Peyer's patch (tissue), 4 donors: ENCODE measurements at regions not wholly inside any gene's neighbourhood (a gene's known extent, or its start where the extent isn't known, plus 50 kb on each side); places are given as distances from the start of the nearest gene placed in this dataset.

Experiments used
- DNase-seq, 3 donors: peaks; one replicate each; pipeline ENCODE4 v3.0.0-alpha.2; 2017 to 2019
- H3K27ac ChIP-seq, 4 donors: fragments of 200-600 bp; sonication (generic); one replicate each; pipeline ENCODE4 v1.5.1; 2016 to 2019
- H3K27me3 ChIP-seq, 2 donors: fragments of 200-600 bp; sonication (generic); one replicate each; pipeline ENCODE4 v1.5.1; 2019
- H3K36me3 ChIP-seq, 3 donors: fragments of 200-600 bp; sonication (generic); one replicate each; pipeline ENCODE4 v1.5.1; 2016 to 2019
- H3K4me1 ChIP-seq, 4 donors: fragments of 200-600 bp; sonication (generic); one replicate each; pipeline ENCODE4 v1.5.1; 2016 to 2019
- H3K4me3 ChIP-seq, 4 donors: fragments of 200-600 bp; sonication (generic); 1 replicate in 3 of 4; 2 replicates in 1 of 4; pipeline ENCODE4 v1.5.1; 2016 to 2019; ENCODE audit warnings: mild to moderate bottlenecking in 1 of 4
- H3K9me3 ChIP-seq, 4 donors: fragments of 200-600 bp; sonication (generic); one replicate each; pipeline ENCODE4 v1.5.1; 2016 to 2019; ENCODE audit warnings: mild to moderate bottlenecking in 1 of 4
- POLR2A ChIP-seq, 2 donors: fragments of 450-650 bp; IDR thresholded peaks; one replicate each; pipeline ENCODE4 v1.5.1; 2017; ENCODE audit warnings: antibody characterized with exemption in 2 of 2, mild to moderate bottlenecking in 2 of 2, moderate library complexity in 2 of 2
- TF ChIP-seq, protein P1 (sequence below), 6 experiments: fragments of 450-650 bp in 4 of 6; fragments of 200-600 bp in 2 of 6; sonication (generic) in 1 of 6; IDR thresholded peaks; one replicate each; pipeline ENCODE4 v1.5.1; 2017 to 2019; ENCODE audit warnings: antibody characterized with exemption in 6 of 6, mild to moderate bottlenecking in 3 of 6, moderate library complexity in 1 of 6

- Histone ChIP-seq H3K27ac (no peak overlapping the region), H3K27me3 (no peaks in the 10 kb centered on the region), H3K36me3 (no peaks in the 10 kb centered on the region), H3K9me3 (no peaks in the 10 kb centered on the region), H3K4me1 (peaks cover 0 to 7% (median 0%) of the 10 kb centered on the region in 4 donors), H3K4me3 (no peak overlapping the region)
- TF ChIP-seq, protein P1, sequence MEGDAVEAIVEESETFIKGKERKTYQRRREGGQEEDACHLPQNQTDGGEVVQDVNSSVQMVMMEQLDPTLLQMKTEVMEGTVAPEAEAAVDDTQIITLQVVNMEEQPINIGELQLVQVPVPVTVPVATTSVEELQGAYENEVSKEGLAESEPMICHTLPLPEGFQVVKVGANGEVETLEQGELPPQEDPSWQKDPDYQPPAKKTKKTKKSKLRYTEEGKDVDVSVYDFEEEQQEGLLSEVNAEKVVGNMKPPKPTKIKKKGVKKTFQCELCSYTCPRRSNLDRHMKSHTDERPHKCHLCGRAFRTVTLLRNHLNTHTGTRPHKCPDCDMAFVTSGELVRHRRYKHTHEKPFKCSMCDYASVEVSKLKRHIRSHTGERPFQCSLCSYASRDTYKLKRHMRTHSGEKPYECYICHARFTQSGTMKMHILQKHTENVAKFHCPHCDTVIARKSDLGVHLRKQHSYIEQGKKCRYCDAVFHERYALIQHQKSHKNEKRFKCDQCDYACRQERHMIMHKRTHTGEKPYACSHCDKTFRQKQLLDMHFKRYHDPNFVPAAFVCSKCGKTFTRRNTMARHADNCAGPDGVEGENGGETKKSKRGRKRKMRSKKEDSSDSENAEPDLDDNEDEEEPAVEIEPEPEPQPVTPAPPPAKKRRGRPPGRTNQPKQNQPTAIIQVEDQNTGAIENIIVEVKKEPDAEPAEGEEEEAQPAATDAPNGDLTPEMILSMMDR (IDR thresholded peaks at IDR 0.05): no peak
- TF ChIP-seq POLR2A (IDR thresholded peaks at IDR 0.05): no peak
- DNase-seq: no peak
Observed at GRCh38 chr1:101108111-101108500, 82.5 kb upstream of the DPH5 start.

GRCh38 chr1:101107496-101108110 is 82.0 kb upstream of the DPH5 start:
- Histone ChIP-seq H3K27ac (no peak overlapping the region), H3K4me1 (peaks cover 0 to 7% (median 0%) of the 10 kb centered on the region in 4 donors), H3K9me3 (no peaks in the 10 kb centered on the region), H3K27me3 (no peaks in the 10 kb centered on the region), H3K36me3 (no peaks in the 10 kb centered on the region), H3K4me3 (no peak overlapping the region)
- no peak for DNase-seq
- TF ChIP-seq POLR2A (IDR thresholded peaks at IDR 0.05): no peak
- TF ChIP-seq, protein P1 (IDR thresholded peaks at IDR 0.05): no peak

DNA sequence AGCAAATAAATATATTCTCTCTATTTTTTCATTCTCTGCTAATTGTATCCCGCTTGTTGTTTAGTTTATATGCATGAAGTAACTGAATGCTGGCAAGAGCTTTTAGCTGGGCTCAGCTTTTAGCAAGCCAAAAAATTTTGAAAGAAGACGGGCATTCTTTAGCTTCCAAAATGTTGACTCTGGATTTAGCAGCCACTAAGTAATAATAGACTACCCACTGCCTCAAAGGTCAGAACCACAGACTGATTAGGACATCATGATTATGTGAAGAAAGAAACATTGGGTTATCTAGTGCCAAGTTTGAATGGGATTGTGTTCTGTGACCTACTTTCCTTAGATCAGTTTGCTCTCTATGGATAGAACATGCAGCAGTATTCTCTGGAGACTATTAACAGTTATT is 80.3 kb upstream of the DPH5 start:
- no peak for DNase-seq
- Histone ChIP-seq H3K4me1 (no peaks in the 10 kb centered on the region), H3K36me3 (no peaks in the 10 kb centered on the region), H3K4me3 (no peak overlapping the region), H3K27me3 (no peaks in the 10 kb centered on the region), H3K9me3 (no peaks in the 10 kb centered on the region), H3K27ac (no peak overlapping the region)
- no peak for TF ChIP-seq POLR2A (IDR thresholded peaks at IDR 0.05)
- TF ChIP-seq, protein P1 (IDR thresholded peaks at IDR 0.05): no peak

- Histone ChIP-seq H3K27ac (no peak overlapping the region), H3K27me3 (no peaks in the 10 kb centered on the region), H3K4me1 (no peaks in the 10 kb centered on the region), H3K9me3 (no peaks in the 10 kb centered on the region), H3K4me3 (no peak overlapping the region), H3K36me3 (no peaks in the 10 kb centered on the region)
- DNase-seq: no peak
- TF ChIP-seq, protein P1 (IDR thresholded peaks at IDR 0.05): no peak
- no peak for TF ChIP-seq POLR2A (IDR thresholded peaks at IDR 0.05)
Observed at GRCh38 chr1:101102426-101103156, 77.0 kb upstream of the DPH5 start.

DNA sequence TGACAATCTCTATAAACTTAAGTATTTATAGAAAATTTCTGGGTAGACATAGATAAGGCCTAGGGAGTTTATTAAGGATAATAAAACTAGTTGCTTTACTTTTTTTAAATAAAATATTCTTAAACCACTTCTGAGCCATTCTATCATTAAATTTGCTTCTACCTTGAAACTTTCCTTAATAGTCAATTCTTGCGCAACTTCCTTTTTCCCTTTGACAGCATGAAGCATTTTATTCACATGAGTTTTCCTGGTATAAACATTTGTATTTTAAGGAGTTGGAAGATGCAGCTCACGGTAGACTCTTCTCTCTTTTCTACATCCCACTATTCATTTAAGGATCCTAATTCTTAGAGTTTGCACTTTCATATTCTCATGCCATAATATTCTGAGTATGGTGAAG is 75.8 kb upstream of the DPH5 start:
- no peak overlapping the region for H3K27ac ChIP-seq
- TF ChIP-seq POLR2A (IDR thresholded peaks at IDR 0.05): no peak
- TF ChIP-seq, protein P1 (IDR thresholded peaks at IDR 0.05): no peak
- no peaks in the 10 kb centered on the region for H3K4me1 ChIP-seq
- no peaks in the 10 kb centered on the region for H3K27me3 ChIP-seq
- no peaks in the 10 kb centered on the region for H3K36me3 ChIP-seq
- H3K9me3 ChIP-seq: no peaks in the 10 kb centered on the region
- no peak overlapping the region for H3K4me3 ChIP-seq
- DNase-seq: no peak
